Uterus (tissue), 3 donors: ENCODE measurements at regions not wholly inside any gene's neighbourhood (a gene's known extent, or its start where the extent isn't known, plus 50 kb on each side); places are given as distances from the start of the nearest gene placed in this dataset.

Experiments used
- DNase-seq, 2 donors: peaks; one replicate each; pipeline ENCODE4 v3.0.0-alpha.2; 2019 to 2020
- H3K27ac ChIP-seq, 2 donors: fragments of 200-600 bp; sonication (generic); 1 replicate in 1 of 2; 2 replicates in 1 of 2; pipeline ENCODE4 v1.5.1; 2016 to 2018
- H3K27me3 ChIP-seq, 2 donors: fragments of 200-600 bp; sonication (generic); one replicate each; pipeline ENCODE4 v1.5.1; 2018 to 2019; ENCODE audit warnings: control low read depth in 1 of 2
- H3K36me3 ChIP-seq, 2 donors: fragments of 200-600 bp; sonication (generic); one replicate each; pipeline ENCODE4 v1.5.1; 2019; ENCODE audit warnings: control low read depth in 1 of 2
- H3K4me1 ChIP-seq, 2 donors: fragments of 200-600 bp; sonication (generic); one replicate each; pipeline ENCODE4 v1.5.1; 2018 to 2019; ENCODE audit warnings: control low read depth in 1 of 2
- H3K4me3 ChIP-seq, 2 donors: fragments of 200-600 bp; sonication (generic); 1 replicate in 1 of 2; 2 replicates in 1 of 2; pipeline ENCODE4 v1.5.1; 2018 to 2019; ENCODE audit warnings: mild to moderate bottlenecking in 1 of 2
- H3K9me3 ChIP-seq, 2 donors: fragments of 200-600 bp; sonication (generic); one replicate each; pipeline ENCODE4 v1.5.1; 2019; ENCODE audit warnings: control low read depth in 1 of 2
- CTCF ChIP-seq, 4 experiments: fragments of 200-600 bp in 2 of 4; fragments of 450-650 bp in 2 of 4; sonication (generic) in 2 of 4; IDR thresholded peaks; one replicate each; pipeline ENCODE4 v1.5.1; 2016 to 2019; ENCODE audit warnings: antibody characterized with exemption in 4 of 4, mild to moderate bottlenecking in 2 of 4, moderate library complexity in 1 of 4
- POLR2A ChIP-seq, 2 donors: fragments of 450-650 bp; IDR thresholded peaks; one replicate each; pipeline ENCODE4 v1.6.1; 2016; ENCODE audit warnings: antibody characterized with exemption in 2 of 2, mild to moderate bottlenecking in 1 of 2, moderate library complexity in 1 of 2
- intact Hi-C: fragments of 100-400 bp; cut with DNase I; formaldehyde crosslinking; loops from one replicate; pipeline ENCODE4 v1.15.1; 2023; ENCODE audit warnings: low total_unique reads
- donor health status: DM: yes; HTN: yes; CAD: no.

GRCh38 chr6:140051521-140052512, 677.4 kb upstream of the CITED2 start:
- TF ChIP-seq POLR2A (IDR thresholded peaks at IDR 0.05) (no peak), CTCF (IDR thresholded peaks at IDR 0.05) (no peak)
- intact Hi-C loops: no loop called here
- no peak for DNase-seq
- Histone ChIP-seq H3K27ac (no peak overlapping the region), H3K9me3 (no peaks in the 10 kb centered on the region), H3K4me3 (no peak overlapping the region), H3K36me3 (no peaks in the 10 kb centered on the region), H3K4me1 (no peaks in the 10 kb centered on the region), H3K27me3 (no peaks in the 10 kb centered on the region)

GRCh38 chr6:140050101-140050995, 675.9 kb upstream of the CITED2 start:
- no peak overlapping the region for H3K27ac ChIP-seq
- TF ChIP-seq POLR2A (IDR thresholded peaks at IDR 0.05) (no peak), CTCF (IDR thresholded peaks at IDR 0.05) (no peak)
- H3K4me1 ChIP-seq: no peaks in the 10 kb centered on the region
- intact Hi-C loops: no loop called here
- H3K36me3 ChIP-seq: no peaks in the 10 kb centered on the region
- no peak overlapping the region for H3K4me3 ChIP-seq
- no peaks in the 10 kb centered on the region for H3K27me3 ChIP-seq
- no peak for DNase-seq
- no peaks in the 10 kb centered on the region for H3K9me3 ChIP-seq

GRCh38 chr6:140049251-140049650, 674.8 kb upstream of the CITED2 start:
- Histone ChIP-seq H3K27me3 (no peaks in the 10 kb centered on the region), H3K4me3 (no peak overlapping the region), H3K36me3 (no peaks in the 10 kb centered on the region), H3K9me3 (no peaks in the 10 kb centered on the region), H3K27ac (no peak overlapping the region), H3K4me1 (no peaks in the 10 kb centered on the region)
- TF ChIP-seq POLR2A (IDR thresholded peaks at IDR 0.05) (no peak), CTCF (IDR thresholded peaks at IDR 0.05) (no peak)
- no peak for DNase-seq
- intact Hi-C loops: no loop called here

GRCh38 chr6:140048202-140048790, 673.8 kb upstream of the CITED2 start:
- Histone ChIP-seq H3K36me3 (no peaks in the 10 kb centered on the region), H3K4me3 (no peak overlapping the region), H3K27me3 (no peaks in the 10 kb centered on the region), H3K4me1 (peaks cover 0 to 7% of the 10 kb centered on the region in 2 donors), H3K27ac (no peak overlapping the region), H3K9me3 (no peaks in the 10 kb centered on the region)
- intact Hi-C loops: no loop called here
- TF ChIP-seq CTCF (IDR thresholded peaks at IDR 0.05) (no peak), POLR2A (IDR thresholded peaks at IDR 0.05) (no peak)
- no peak for DNase-seq
